PC-9 (cell line): ENCODE measurements at regions not wholly inside any gene's neighbourhood (a gene's known extent, or its start where the extent isn't known, plus 50 kb on each side); places are given as distances from the start of the nearest gene placed in this dataset.

Source experiments
- BruUV-seq: library from RNA; stranded (reverse); fragments of 400-500 nt; replicated peaks from 2 replicates; lab custom pipeline; 2021; lab: Mats Ljungman, UMichigan
- CTCF ChIA-PET: fragments of 300-600 bp; sonication (Branson Sonifier 250); formaldehyde crosslinking; loops from one replicate; lab custom pipeline; 2022; ENCODE audit warnings: antibody characterized with exemption; lab: Charles Lee
- POLR2A ChIA-PET: fragments of 300-600 bp; sonication (Branson Sonifier 250); formaldehyde crosslinking; loops from one replicate; lab custom pipeline; 2022; ENCODE audit warnings: antibody characterized with exemption; ENCODE audit not compliant: unreplicated experiment; lab: Charles Lee
- DNase-seq, 2 experiments: peaks; one replicate each; pipeline versions ENCODE4 v3.0.0 to v3.0.0-alpha.2; 2015 to 2022; ENCODE audit warnings: mixed read lengths in 1 of 2
- H2AFZ ChIP-seq: fragments of 200-600 bp; sonication (generic); 2 replicates; pipeline ENCODE4 v1.8.1; 2017; ENCODE audit warnings: antibody characterized with exemption
- H3F3A ChIP-seq: fragments of 200-600 bp; sonication (generic); 2 replicates; pipeline ENCODE4 v1.8.1; 2017; ENCODE audit warnings: antibody characterized with exemption, mild to moderate bottlenecking, low read depth; ENCODE audit not compliant: insufficient read depth
- H3K27ac ChIP-seq: fragments of 200-600 bp; sonication (generic); 2 replicates; pipeline ENCODE4 v1.6.1; 2016; ENCODE audit warnings: mixed run types
- H3K27me3 ChIP-seq: fragments of 200-600 bp; sonication (generic); 2 replicates; pipeline ENCODE4 v1.6.1; 2016; ENCODE audit warnings: low read depth, mixed run types; ENCODE audit not compliant: insufficient read depth
- H3K36me3 ChIP-seq: fragments of 200-600 bp; sonication (generic); 2 replicates; pipeline ENCODE4 v1.6.1; 2016; ENCODE audit warnings: low read depth, mixed run types
- H3K4me1 ChIP-seq: fragments of 200-600 bp; sonication (generic); replicated peaks from 2 replicates; pipeline ENCODE4 v1.6.1; 2016; ENCODE audit warnings: mixed run types; ENCODE audit not compliant: insufficient read depth
- H3K4me2 ChIP-seq: fragments of 200-600 bp; sonication (generic); 2 replicates; pipeline ENCODE4 v1.6.1; 2017; ENCODE audit warnings: mixed run types
- H3K4me3 ChIP-seq: fragments of 200-600 bp; sonication (generic); 2 replicates; pipeline ENCODE4 v1.6.1; 2016; ENCODE audit warnings: mixed run types
- H3K79me2 ChIP-seq: fragments of 200-600 bp; sonication (generic); 2 replicates; pipeline ENCODE4 v1.6.1; 2017; ENCODE audit warnings: low read depth, mixed run types
- H3K9me2 ChIP-seq: fragments of 200-600 bp; sonication (generic); 2 replicates; pipeline ENCODE4 v1.8.1; 2017; ENCODE audit warnings: mild to moderate bottlenecking; ENCODE audit not compliant: insufficient read depth
- H3K9me3 ChIP-seq: fragments of 200-600 bp; sonication (generic); 2 replicates; pipeline ENCODE4 v1.8.1; 2016; ENCODE audit warnings: low read depth; ENCODE audit not compliant: insufficient read depth
- H4K20me1 ChIP-seq: fragments of 200-600 bp; sonication (generic); 2 replicates; pipeline ENCODE4 v1.8.1; 2017; ENCODE audit not compliant: insufficient read depth
- CTCF ChIP-seq: fragments of 200-600 bp; sonication (generic); conservative IDR thresholded peaks from 2 replicates; pipeline ENCODE4 v1.6.1; 2017; ENCODE audit warnings: mixed run types, antibody characterized with exemption, mild to moderate bottlenecking, moderate library complexity
- EZH2 ChIP-seq: fragments of 200-600 bp; sonication (generic); IDR thresholded peaks from 2 replicates; pipeline ENCODE4 v1.8.0; 2017; ENCODE audit warnings: antibody characterized with exemption, low read depth
- intact Hi-C: fragments of 100-400 bp; cut with micrococcal nuclease; formaldehyde crosslinking; loops from one replicate; pipeline ENCODE4 v1.10.0; 2022; ENCODE audit not compliant: unreplicated experiment

GRCh38 chr6:164414695-164415094, 894.7 kb downstream of the C6orf118 start:
- BruUV-seq, result no TSS peak
- H3K4me2 ChIP-seq, result no peak overlapping the region
- ChIA-PET CTCF (interaction anchor here (0.6 kb wide), 1 partner anchor 232 kb away, joined by 6 read pairs; no protein-coding TSS in a partner anchor), POLR2A (no interaction called here)
- H2AFZ ChIP-seq, result no peak overlapping the region
- H3K79me2 ChIP-seq, result no peaks in the 10 kb centered on the region
- H3K9me2 ChIP-seq, result no peaks in the 10 kb centered on the region; the same call in 1 of the 2 replicates
- H3K9me3 ChIP-seq, result no peaks in the 10 kb centered on the region
- no peak overlapping the region for H3K4me3 ChIP-seq
- TF ChIP-seq EZH2 (no peak), CTCF (no peak)
- intact Hi-C loops, result no loop called here
- H3K27ac ChIP-seq, result no peak overlapping the region
- no peaks in the 10 kb centered on the region for H4K20me1 ChIP-seq
- peaks cover 2% of the 10 kb centered on the region; the same call in 1 of the 2 replicates for H3K27me3 ChIP-seq
- DNase-seq, result no peak
- no peaks in the 10 kb centered on the region for H3K36me3 ChIP-seq
- no peaks in the 10 kb centered on the region for H3F3A ChIP-seq
- H3K4me1 ChIP-seq, result no peaks in the 10 kb centered on the region

- Histone ChIP-seq H3K9me2 (no peaks in the 10 kb centered on the region), H3K4me1 (no peaks in the 10 kb centered on the region), H3K4me2 (no peak overlapping the region), H3K79me2 (no peaks in the 10 kb centered on the region), H3K9me3 (no peaks in the 10 kb centered on the region), H3K27me3 (peaks cover 5% of the 10 kb centered on the region; the same call in 1 of the 2 replicates), H3K36me3 (no peaks in the 10 kb centered on the region), H4K20me1 (no peaks in the 10 kb centered on the region), H3K4me3 (no peak overlapping the region), H3K27ac (no peak overlapping the region), H2AFZ (no peak overlapping the region), H3F3A (no peaks in the 10 kb centered on the region)
- ChIA-PET CTCF (no interaction called here), POLR2A (no interaction called here)
- intact Hi-C loops, result no loop called here
- no peak for DNase-seq
- BruUV-seq, result no TSS peak
- no peak for TF ChIP-seq EZH2
- no peak for TF ChIP-seq CTCF
Observed at GRCh38 chr6:164412566-164412965, 896.8 kb downstream of the C6orf118 start.

GRCh38 chr6:164410017-164410416, 899.4 kb downstream of the C6orf118 start:
- no peak overlapping the region for H2AFZ ChIP-seq
- no peaks in the 10 kb centered on the region for H3F3A ChIP-seq
- H3K4me3 ChIP-seq, result no peak overlapping the region
- no peaks in the 10 kb centered on the region for H3K4me1 ChIP-seq
- H3K27me3 ChIP-seq, result peaks cover 5% of the 10 kb centered on the region; the same call in 1 of the 2 replicates
- H3K9me3 ChIP-seq, result no peaks in the 10 kb centered on the region
- no peaks in the 10 kb centered on the region for H3K79me2 ChIP-seq
- intact Hi-C loops, result no loop called here
- no peak for DNase-seq
- H3K27ac ChIP-seq, result no peak overlapping the region
- BruUV-seq, result no TSS peak
- H4K20me1 ChIP-seq, result no peaks in the 10 kb centered on the region
- ChIA-PET POLR2A (no interaction called here), CTCF (no interaction called here)
- H3K4me2 ChIP-seq, result no peak overlapping the region
- TF ChIP-seq EZH2 (no peak), CTCF (no peak)
- no peaks in the 10 kb centered on the region for H3K36me3 ChIP-seq
- H3K9me2 ChIP-seq, result no peaks in the 10 kb centered on the region
